Neuronal stem cell (in vitro differentiated cells): ENCODE measurements at regions not wholly inside any gene's neighbourhood (a gene's known extent, or its start where the extent isn't known, plus 50 kb on each side); places are given as distances from the start of the nearest gene placed in this dataset.

Experiments
- DNase-seq: peaks from one replicate; pipeline ENCODE4 v3.0.0-alpha.2; 2013; ENCODE audit warnings: low spot score
- H2AFZ ChIP-seq: one replicate; pipeline ENCODE4 v1.6.1; 2013; ENCODE audit warnings: mild to moderate bottlenecking, low read length, inconsistent platforms
- H2AK5ac ChIP-seq: 2 replicates; pipeline ENCODE4 v1.6.1; 2013; ENCODE audit warnings: low read depth, mild to moderate bottlenecking, inconsistent platforms, low read length, moderate library complexity, mixed read lengths
- H2BK120ac ChIP-seq: 2 replicates; pipeline ENCODE4 v1.6.1; 2013; ENCODE audit warnings: low read depth, mild to moderate bottlenecking, inconsistent platforms, low read length, moderate library complexity, mixed read lengths
- H2BK12ac ChIP-seq: one replicate; pipeline ENCODE4 v1.6.1; 2013; ENCODE audit warnings: low read length, inconsistent platforms
- H2BK15ac ChIP-seq: 2 replicates; pipeline ENCODE4 v1.6.1; 2013; ENCODE audit warnings: mild to moderate bottlenecking, low read length, inconsistent platforms, mixed read lengths
- H2BK5ac ChIP-seq: one replicate; pipeline ENCODE4 v1.6.1; 2013; ENCODE audit warnings: inconsistent platforms, mild to moderate bottlenecking, low read length, moderate library complexity
- H3K14ac ChIP-seq: one replicate; pipeline ENCODE4 v1.6.1; 2013; ENCODE audit warnings: low read length, inconsistent platforms
- H3K18ac ChIP-seq: 2 replicates; pipeline ENCODE4 v1.6.1; 2013; ENCODE audit warnings: low read length, inconsistent platforms
- H3K23ac ChIP-seq: 2 replicates; pipeline ENCODE4 v1.6.1; 2013; ENCODE audit warnings: low read depth, mild to moderate bottlenecking, mixed read lengths, low read length, inconsistent platforms; ENCODE audit not compliant: poor library complexity
- H3K27ac ChIP-seq: replicated peaks from 3 replicates; pipeline ENCODE4 v1.5.1; 2013; ENCODE audit warnings: low read length, inconsistent platforms
- H3K27me3 ChIP-seq, 3 experiments: 2 replicates each; pipeline ENCODE4 v1.6.1; 2013; ENCODE audit warnings: low read length in 3 of 3, mild to moderate bottlenecking in 2 of 3, inconsistent platforms in 1 of 3, low read depth in 1 of 3, mixed read lengths in 1 of 3, moderate library complexity in 1 of 3; ENCODE audit not compliant: control insufficient read depth in 3 of 3, insufficient read depth in 3 of 3
- H3K36me3 ChIP-seq, 2 donors: replicated peaks in 1 of 2; 2 replicates each; pipeline ENCODE4 v1.6.1; 2013; ENCODE audit warnings: low read length in 2 of 2; ENCODE audit not compliant: control insufficient read depth in 2 of 2, insufficient read depth in 2 of 2
- H3K4ac ChIP-seq: 2 replicates; pipeline ENCODE4 v1.6.1; 2013; ENCODE audit warnings: inconsistent platforms, mild to moderate bottlenecking, low read length, moderate library complexity
- H3K4me1 ChIP-seq, 2 donors: 1 replicate in 1 of 2; 2 replicates in 1 of 2; pipeline ENCODE4 v1.6.1; 2013; ENCODE audit warnings: low read length in 2 of 2, low read depth in 1 of 2; ENCODE audit not compliant: control insufficient read depth in 2 of 2, insufficient read depth in 1 of 2
- H3K4me2 ChIP-seq: one replicate; pipeline ENCODE4 v1.6.1; 2013; ENCODE audit warnings: mild to moderate bottlenecking, low read length, inconsistent platforms; ENCODE audit not compliant: insufficient read depth, poor library complexity, severe bottlenecking
- H3K4me3 ChIP-seq, 2 donors: 2 replicates each; pipeline ENCODE4 v1.5.1; 2013; ENCODE audit warnings: low read length in 2 of 2, mild to moderate bottlenecking in 2 of 2, inconsistent platforms in 1 of 2, moderate library complexity in 1 of 2
- H3K79me1 ChIP-seq: one replicate; pipeline ENCODE4 v1.6.1; 2013; ENCODE audit warnings: low read depth, mild to moderate bottlenecking, inconsistent platforms, low read length, moderate library complexity
- H3K9ac ChIP-seq: one replicate; pipeline ENCODE4 v1.6.1; 2013; ENCODE audit warnings: mild to moderate bottlenecking, low read depth, low read length, inconsistent platforms; ENCODE audit not compliant: poor library complexity
- H3K9me3 ChIP-seq, 2 donors: replicated peaks in 1 of 2; 2 replicates each; pipeline versions ENCODE3 to v1.6.1; 2013; ENCODE audit warnings: low read length in 2 of 2, mild to moderate bottlenecking in 2 of 2, inconsistent platforms in 1 of 2, low read depth in 1 of 2, mixed read lengths in 1 of 2, moderate library complexity in 1 of 2; ENCODE audit not compliant: control insufficient read depth in 2 of 2, insufficient read depth in 1 of 2
- H4K8ac ChIP-seq: one replicate; pipeline ENCODE4 v1.6.1; 2013; ENCODE audit warnings: low read depth, mild to moderate bottlenecking, inconsistent platforms, low read length, moderate library complexity
- H4K91ac ChIP-seq: one replicate; pipeline ENCODE4 v1.6.1; 2013; ENCODE audit warnings: low read length, low read depth, mild to moderate bottlenecking, inconsistent platforms; ENCODE audit not compliant: poor library complexity
- WGBS, 2 donors: extraction: QIAGEN DNeasy Blood & Tissue Kit; methylation state at CpG; one replicate each; pipeline ENCODE4 v1.1.7; 2013; ENCODE audit warnings: missing lambda C conversion rate in 2 of 2, mixed read lengths in 1 of 2; ENCODE audit not compliant: insufficient read length in 2 of 2, insufficient replicate concordance in 1 of 2; ENCODE audit errors: extremely low coverage in 2 of 2; 5-methylcytosine and 5-hydroxymethylcytosine counted together

DNA sequence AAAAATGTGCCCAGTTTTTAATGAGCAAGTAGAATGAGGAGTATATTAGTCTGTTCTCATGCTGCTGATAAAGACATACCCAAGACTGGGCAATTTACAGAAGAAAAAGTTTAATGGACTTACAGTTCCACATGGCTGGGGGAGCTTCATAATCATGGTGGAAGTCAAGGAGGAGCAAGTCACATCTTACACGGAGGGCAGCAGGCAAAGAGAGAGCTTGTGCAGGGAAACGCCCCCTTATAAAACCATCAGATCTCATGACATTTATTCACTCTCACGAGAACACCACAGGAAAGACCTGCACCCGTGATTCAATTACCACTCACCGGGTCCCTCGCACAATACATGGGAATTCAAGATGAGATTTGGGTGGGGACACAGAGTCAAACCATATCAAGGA lies 111.7 kb upstream of the CNTN6 start:
- no peak overlapping the region for H2BK12ac ChIP-seq
- no peak overlapping the region for H2BK120ac ChIP-seq
- H4K8ac ChIP-seq = no peak overlapping the region
- no peak overlapping the region for H4K91ac ChIP-seq
- no peak overlapping the region for H3K4me2 ChIP-seq
- H3K9ac ChIP-seq = no peak overlapping the region
- no peak overlapping the region for H3K27ac ChIP-seq
- no peak overlapping the region for H3K4ac ChIP-seq
- H3K79me1 ChIP-seq = no peaks in the 10 kb centered on the region
- H2AK5ac ChIP-seq = no peak overlapping the region
- H3K4me1 ChIP-seq = no peaks in the 10 kb centered on the region
- no CpG with 5 or more reads among the region's 6 CpGs for WGBS, 2 donors
- no peaks in the 10 kb centered on the region for H3K36me3 ChIP-seq
- no peak overlapping the region for H2BK5ac ChIP-seq
- no peak overlapping the region for H3K14ac ChIP-seq
- no peak overlapping the region for H3K18ac ChIP-seq
- H2BK15ac ChIP-seq = no peak overlapping the region
- peaks cover 0 to 3% of the 10 kb centered on the region in 2 donors for H3K9me3 ChIP-seq
- no peak overlapping the region for H3K4me3 ChIP-seq
- no peak overlapping the region for H3K23ac ChIP-seq
- no peaks in the 10 kb centered on the region for H3K27me3 ChIP-seq
- no peak overlapping the region for H2AFZ ChIP-seq
- DNase-seq = no peak

DNA sequence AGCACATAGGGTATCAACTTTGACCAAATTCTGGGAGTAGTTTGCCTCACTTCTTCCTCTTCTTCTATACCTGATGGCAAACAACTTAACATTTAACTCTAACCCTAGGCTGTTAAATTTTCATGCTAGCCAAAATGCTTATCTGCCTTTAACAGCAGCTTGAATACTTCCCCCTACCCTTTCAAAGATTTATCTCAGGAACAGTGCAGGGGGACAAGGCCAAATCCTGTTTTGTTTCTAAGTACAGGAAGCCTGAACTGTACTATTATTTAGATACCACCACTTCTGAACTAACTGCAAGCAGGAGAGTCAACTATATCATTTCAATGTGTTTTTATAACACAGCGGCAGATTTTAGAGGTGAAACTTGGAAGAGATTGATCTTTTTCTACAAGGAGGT lies 104.0 kb upstream of the CNTN6 start:
- no CpG with 5 or more reads among the region's 1 CpG for WGBS, 2 donors
- H3K14ac ChIP-seq = no peak overlapping the region
- no peak overlapping the region for H4K91ac ChIP-seq
- H3K4ac ChIP-seq = no peak overlapping the region
- no peak overlapping the region for H2BK12ac ChIP-seq
- no peak overlapping the region for H3K27ac ChIP-seq
- no peaks in the 10 kb centered on the region for H3K79me1 ChIP-seq
- H3K9ac ChIP-seq = no peak overlapping the region
- H3K36me3 ChIP-seq = no peaks in the 10 kb centered on the region
- H2BK15ac ChIP-seq = no peak overlapping the region
- no peak overlapping the region for H2AFZ ChIP-seq
- peaks cover 0 to 2% (median 0%) of the 10 kb centered on the region in 3 experiments for H3K27me3 ChIP-seq
- H3K4me1 ChIP-seq = no peaks in the 10 kb centered on the region
- no peak overlapping the region for H2BK120ac ChIP-seq
- no peak for DNase-seq
- H3K23ac ChIP-seq = no peak overlapping the region
- H3K9me3 ChIP-seq = peaks cover 0 to 1% of the 10 kb centered on the region in 2 donors
- H3K4me3 ChIP-seq = no peak overlapping the region
- H4K8ac ChIP-seq = no peak overlapping the region
- H3K4me2 ChIP-seq = no peak overlapping the region
- H2AK5ac ChIP-seq = no peak overlapping the region
- H2BK5ac ChIP-seq = no peak overlapping the region
- H3K18ac ChIP-seq = no peak overlapping the region

DNA sequence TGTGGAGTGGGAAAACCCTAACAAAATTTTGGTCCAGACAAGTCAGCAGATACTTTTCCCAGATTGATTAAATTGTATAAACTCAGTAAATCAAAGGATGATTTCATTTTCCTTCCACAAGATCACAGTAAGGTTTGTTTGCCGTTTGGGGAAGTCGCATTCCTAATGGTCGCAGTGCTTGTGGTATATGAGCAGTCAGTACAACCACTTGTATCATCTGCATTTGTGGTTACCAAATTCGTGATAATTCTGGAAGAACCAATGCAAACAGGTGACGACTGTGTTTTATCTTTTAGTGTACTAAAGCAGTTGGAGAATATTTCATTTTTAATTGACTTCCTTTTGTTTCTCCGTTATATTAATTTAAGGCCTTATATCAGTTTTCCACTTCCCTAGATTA lies 100.0 kb upstream of the CNTN6 start:
- H4K91ac ChIP-seq = no peak overlapping the region
- H3K4me2 ChIP-seq = no peak overlapping the region
- no peak overlapping the region for H2BK120ac ChIP-seq
- H3K9me3 ChIP-seq = peaks cover 0 to 1% of the 10 kb centered on the region in 2 donors
- H3K4ac ChIP-seq = no peak overlapping the region
- H2BK15ac ChIP-seq = no peak overlapping the region
- WGBS, 2 donors = no CpG with 5 or more reads among the region's 6 CpGs
- no peak overlapping the region for H2AK5ac ChIP-seq
- no peaks in the 10 kb centered on the region for H3K79me1 ChIP-seq
- H3K27me3 ChIP-seq = peaks cover 0 to 2% (median 0%) of the 10 kb centered on the region in 3 experiments
- no peak overlapping the region for H3K27ac ChIP-seq
- H3K9ac ChIP-seq = no peak overlapping the region
- H3K4me1 ChIP-seq = no peaks in the 10 kb centered on the region
- no peak for DNase-seq
- no peak overlapping the region for H3K23ac ChIP-seq
- H3K14ac ChIP-seq = no peak overlapping the region
- no peak overlapping the region for H2BK5ac ChIP-seq
- no peak overlapping the region for H3K18ac ChIP-seq
- no peak overlapping the region for H2AFZ ChIP-seq
- H3K4me3 ChIP-seq = no peak overlapping the region
- H2BK12ac ChIP-seq = no peak overlapping the region
- no peak overlapping the region for H4K8ac ChIP-seq
- H3K36me3 ChIP-seq = no peaks in the 10 kb centered on the region

DNA sequence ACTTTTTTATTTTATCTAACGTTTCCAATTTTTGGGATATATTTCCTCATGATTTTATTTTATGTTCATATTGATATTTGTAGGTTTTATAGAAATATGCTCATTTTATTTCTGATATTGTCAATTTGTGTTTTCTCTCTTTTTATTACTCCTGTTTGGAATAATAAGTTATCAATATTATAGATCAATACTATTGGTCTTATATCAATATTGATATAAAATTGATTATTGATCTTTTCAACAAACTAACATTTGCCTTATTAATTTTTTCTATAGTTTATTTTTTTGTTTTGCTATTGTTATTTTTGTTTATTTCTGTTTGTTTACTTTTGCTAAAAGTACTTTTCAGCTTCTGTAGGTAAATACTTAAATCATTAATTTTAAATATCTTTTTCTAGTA lies 90.8 kb upstream of the CNTN6 start:
- Histone ChIP-seq H3K27me3 (no peaks in the 10 kb centered on the region), H3K4me1 (no peaks in the 10 kb centered on the region), H3K18ac (no peak overlapping the region), H3K4ac (no peak overlapping the region), H2AK5ac (no peak overlapping the region), H3K14ac (no peak overlapping the region), H3K36me3 (no peaks in the 10 kb centered on the region), H3K27ac (no peak overlapping the region), H3K9ac (no peak overlapping the region), H3K4me2 (no peak overlapping the region), H3K9me3 (no peaks in the 10 kb centered on the region), H4K91ac (no peak overlapping the region), H4K8ac (no peak overlapping the region), H3K23ac (no peak overlapping the region), H2BK12ac (no peak overlapping the region), H3K79me1 (no peaks in the 10 kb centered on the region), H2BK15ac (no peak overlapping the region), H2BK120ac (no peak overlapping the region), H2BK5ac (no peak overlapping the region), H2AFZ (no peak overlapping the region), H3K4me3 (no peak overlapping the region)
- WGBS, 2 donors = no CpG with 5 or more reads among the region's 1 CpG
- DNase-seq = no peak
